Progenitor cell of endocrine pancreas (in vitro differentiated cells): ENCODE measurements at regions not wholly inside any gene's neighbourhood (a gene's known extent, or its start where the extent isn't known, plus 50 kb on each side); places are given as distances from the start of the nearest gene placed in this dataset.

ENCODE experiments used
- DNase-seq: peaks from one replicate; pipeline ENCODE4 v3.0.0; 2021; ENCODE audit warnings: low spot score; ENCODE audit not compliant: unreplicated experiment
- H3K27ac Mint-ChIP-seq: 2 replicates; pipeline ENCODE4 v1.8.0; 2021; ENCODE audit warnings: mild to moderate bottlenecking, moderate library complexity, mixed read lengths
- H3K27me3 Mint-ChIP-seq: 2 replicates; pipeline ENCODE4 v1.8.0; 2021; ENCODE audit warnings: mixed read lengths
- H3K36me3 Mint-ChIP-seq: 2 replicates; pipeline ENCODE4 v1.8.0; 2022; ENCODE audit warnings: mixed read lengths; ENCODE audit not compliant: insufficient read depth
- H3K4me1 Mint-ChIP-seq: 2 replicates; pipeline ENCODE4 v1.8.0; 2021; ENCODE audit warnings: low read depth, mixed read lengths
- H3K4me3 Mint-ChIP-seq: 2 replicates; pipeline ENCODE4 v1.8.0; 2021; ENCODE audit warnings: low read depth, mild to moderate bottlenecking, moderate library complexity, mixed read lengths
- H3K9me3 Mint-ChIP-seq: 2 replicates; pipeline ENCODE4 v1.8.0; 2021; ENCODE audit warnings: low read depth, mixed read lengths
- TF ChIP-seq, protein P1 (sequence below): fragments of 200-600 bp; sonication (generic); IDR thresholded peaks from one replicate; pipeline ENCODE4 v1.5.0; 2021; ENCODE audit warnings: antibody characterized with exemption, mild to moderate bottlenecking; ENCODE audit not compliant: unreplicated experiment

DNA sequence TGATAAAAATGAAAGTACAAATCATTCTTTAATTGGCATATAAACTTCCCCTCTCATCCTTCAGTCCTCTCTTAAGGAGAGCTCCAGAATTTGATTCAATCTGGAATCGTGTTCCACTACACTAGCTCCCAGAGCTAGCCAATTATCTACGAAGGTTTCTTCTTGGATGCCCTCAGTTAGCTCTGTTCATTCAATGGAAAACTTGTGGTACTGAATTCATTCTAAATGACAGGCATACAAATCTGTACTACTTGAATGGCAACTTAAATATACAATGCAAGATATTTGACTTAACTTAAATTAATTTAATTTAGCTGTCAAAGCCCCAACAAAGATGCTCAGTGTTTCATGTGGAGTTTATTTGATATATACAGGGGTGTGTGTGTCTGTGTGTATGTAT is 1474.2 kb upstream of the CELF4 start:
- Mint-ChIP-seq H3K36me3 (no peaks in the 10 kb centered on the region), H3K9me3 (no peaks in the 10 kb centered on the region), H3K4me1 (peaks cover 2% of the 10 kb centered on the region), H3K4me3 (no peak overlapping the region), H3K27me3 (no peaks in the 10 kb centered on the region), H3K27ac (no peak overlapping the region)
- TF ChIP-seq, protein P1, sequence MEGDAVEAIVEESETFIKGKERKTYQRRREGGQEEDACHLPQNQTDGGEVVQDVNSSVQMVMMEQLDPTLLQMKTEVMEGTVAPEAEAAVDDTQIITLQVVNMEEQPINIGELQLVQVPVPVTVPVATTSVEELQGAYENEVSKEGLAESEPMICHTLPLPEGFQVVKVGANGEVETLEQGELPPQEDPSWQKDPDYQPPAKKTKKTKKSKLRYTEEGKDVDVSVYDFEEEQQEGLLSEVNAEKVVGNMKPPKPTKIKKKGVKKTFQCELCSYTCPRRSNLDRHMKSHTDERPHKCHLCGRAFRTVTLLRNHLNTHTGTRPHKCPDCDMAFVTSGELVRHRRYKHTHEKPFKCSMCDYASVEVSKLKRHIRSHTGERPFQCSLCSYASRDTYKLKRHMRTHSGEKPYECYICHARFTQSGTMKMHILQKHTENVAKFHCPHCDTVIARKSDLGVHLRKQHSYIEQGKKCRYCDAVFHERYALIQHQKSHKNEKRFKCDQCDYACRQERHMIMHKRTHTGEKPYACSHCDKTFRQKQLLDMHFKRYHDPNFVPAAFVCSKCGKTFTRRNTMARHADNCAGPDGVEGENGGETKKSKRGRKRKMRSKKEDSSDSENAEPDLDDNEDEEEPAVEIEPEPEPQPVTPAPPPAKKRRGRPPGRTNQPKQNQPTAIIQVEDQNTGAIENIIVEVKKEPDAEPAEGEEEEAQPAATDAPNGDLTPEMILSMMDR: no peak
- DNase-seq: no peak

DNA sequence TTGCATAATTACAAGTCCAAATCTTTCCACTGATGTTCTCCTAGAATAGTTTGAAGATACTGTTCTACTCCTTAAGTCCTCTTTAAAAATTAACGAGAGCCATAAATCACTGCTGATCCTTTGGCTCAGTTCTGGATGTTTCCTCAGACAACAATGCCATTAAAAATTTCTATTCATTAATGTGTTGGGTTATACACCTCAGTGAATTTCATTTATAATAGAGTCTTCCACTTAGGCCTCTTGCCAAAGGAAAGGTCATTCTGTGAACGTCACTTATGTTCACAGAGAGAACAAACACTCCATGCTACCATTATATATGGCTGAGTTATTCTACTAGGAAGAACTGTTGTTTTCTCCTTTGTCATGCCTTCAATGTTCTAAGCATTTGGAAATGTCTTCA is 1472.3 kb upstream of the CELF4 start:
- TF ChIP-seq, protein P1: no peak
- peaks cover 2% of the 10 kb centered on the region for H3K4me1 Mint-ChIP-seq
- H3K4me3 Mint-ChIP-seq: no peak overlapping the region
- no peaks in the 10 kb centered on the region for H3K27me3 Mint-ChIP-seq
- no peak for DNase-seq
- no peak overlapping the region for H3K27ac Mint-ChIP-seq
- H3K9me3 Mint-ChIP-seq: no peaks in the 10 kb centered on the region
- no peaks in the 10 kb centered on the region for H3K36me3 Mint-ChIP-seq

DNA sequence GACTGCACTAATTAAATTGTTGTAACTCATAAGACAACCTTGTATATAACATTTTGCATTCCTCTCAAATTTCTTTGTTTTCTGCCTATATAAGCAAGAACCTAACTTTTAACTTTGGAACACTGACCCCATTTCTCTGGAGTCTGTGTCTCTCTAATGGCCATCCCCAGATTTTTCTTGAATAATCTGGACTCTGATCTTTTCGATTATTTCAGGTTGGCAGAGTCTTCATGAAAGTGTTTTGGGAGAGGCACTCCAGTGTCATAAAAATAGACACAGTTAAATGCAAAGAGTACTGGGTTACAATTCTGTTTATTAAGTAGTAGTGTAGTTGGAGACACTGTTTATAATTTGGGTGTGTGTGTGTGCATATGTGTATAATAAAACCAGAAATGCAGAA is 1467.7 kb upstream of the CELF4 start:
- peaks cover 2% of the 10 kb centered on the region for H3K4me1 Mint-ChIP-seq
- no peak overlapping the region for H3K27ac Mint-ChIP-seq
- H3K27me3 Mint-ChIP-seq: no peaks in the 10 kb centered on the region
- no peaks in the 10 kb centered on the region for H3K9me3 Mint-ChIP-seq
- no peak overlapping the region for H3K4me3 Mint-ChIP-seq
- DNase-seq: no peak
- TF ChIP-seq, protein P1: no peak
- H3K36me3 Mint-ChIP-seq: no peaks in the 10 kb centered on the region

DNA sequence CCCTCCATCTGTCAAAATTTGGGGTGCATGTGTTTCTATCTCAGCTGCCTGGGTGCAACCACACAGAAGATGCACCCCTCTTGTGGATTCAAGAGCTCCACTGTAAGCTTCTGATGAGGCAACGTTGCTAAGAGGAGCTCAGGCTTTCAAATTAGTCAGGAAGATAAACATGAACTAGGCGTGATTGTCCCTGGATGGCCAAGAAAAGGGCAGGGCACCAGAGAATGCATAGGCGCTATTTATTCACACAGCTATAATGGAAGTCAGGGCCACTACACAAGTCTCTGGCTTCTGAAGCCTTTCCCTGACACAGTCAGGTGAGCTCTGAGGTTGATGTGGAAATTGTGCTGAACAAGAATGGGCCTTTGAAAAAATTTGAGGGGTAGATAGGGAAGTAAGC is 1466.0 kb upstream of the CELF4 start:
- H3K9me3 Mint-ChIP-seq: no peaks in the 10 kb centered on the region
- TF ChIP-seq, protein P1: no peak
- H3K27me3 Mint-ChIP-seq: no peaks in the 10 kb centered on the region
- H3K27ac Mint-ChIP-seq: no peak overlapping the region
- H3K36me3 Mint-ChIP-seq: no peaks in the 10 kb centered on the region
- DNase-seq: no peak
- peaks cover 2% of the 10 kb centered on the region for H3K4me1 Mint-ChIP-seq
- H3K4me3 Mint-ChIP-seq: no peak overlapping the region

DNA sequence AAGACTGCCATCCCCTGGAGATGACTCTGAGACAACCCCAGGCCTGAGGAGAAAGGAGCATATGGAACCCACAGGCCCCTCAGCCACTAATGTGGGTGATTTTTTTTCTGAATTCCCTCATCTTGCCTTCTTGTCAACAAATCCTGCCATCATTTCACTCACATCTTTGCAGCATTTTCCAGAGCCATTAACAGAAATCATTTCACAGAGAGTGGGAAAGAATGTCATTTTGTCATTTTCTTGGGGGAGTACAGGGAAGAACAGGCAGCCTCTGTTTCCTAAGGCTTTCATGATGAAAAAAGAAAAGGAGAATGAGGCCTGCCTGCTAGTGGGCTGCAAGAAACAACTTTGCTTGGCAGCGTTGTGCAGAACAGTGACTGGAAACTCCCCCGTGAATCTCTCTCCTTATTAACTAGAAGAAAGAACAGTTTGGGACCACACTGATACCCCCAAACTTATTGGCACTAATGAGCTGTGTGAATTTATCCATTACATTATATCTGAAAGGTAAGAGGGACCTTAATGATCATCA is 1464.6 kb upstream of the CELF4 start:
- Mint-ChIP-seq H3K27me3 (no peaks in the 10 kb centered on the region), H3K9me3 (no peaks in the 10 kb centered on the region), H3K27ac (no peak overlapping the region), H3K36me3 (no peaks in the 10 kb centered on the region), H3K4me1 (no peaks in the 10 kb centered on the region), H3K4me3 (no peak overlapping the region)
- DNase-seq: no peak
- TF ChIP-seq, protein P1: no peak
